ENCODE measurements at regions not wholly inside any gene's neighbourhood (a gene's known extent, or its start where the extent isn't known, plus 50 kb on each side); places are given as distances from the start of the nearest gene placed in this dataset.
"Not testable (repeated sequence)": the region's sequence is repeated elsewhere in the genome, so short reads cannot be mapped to it uniquely, and the experiment has no call there.

DNA sequence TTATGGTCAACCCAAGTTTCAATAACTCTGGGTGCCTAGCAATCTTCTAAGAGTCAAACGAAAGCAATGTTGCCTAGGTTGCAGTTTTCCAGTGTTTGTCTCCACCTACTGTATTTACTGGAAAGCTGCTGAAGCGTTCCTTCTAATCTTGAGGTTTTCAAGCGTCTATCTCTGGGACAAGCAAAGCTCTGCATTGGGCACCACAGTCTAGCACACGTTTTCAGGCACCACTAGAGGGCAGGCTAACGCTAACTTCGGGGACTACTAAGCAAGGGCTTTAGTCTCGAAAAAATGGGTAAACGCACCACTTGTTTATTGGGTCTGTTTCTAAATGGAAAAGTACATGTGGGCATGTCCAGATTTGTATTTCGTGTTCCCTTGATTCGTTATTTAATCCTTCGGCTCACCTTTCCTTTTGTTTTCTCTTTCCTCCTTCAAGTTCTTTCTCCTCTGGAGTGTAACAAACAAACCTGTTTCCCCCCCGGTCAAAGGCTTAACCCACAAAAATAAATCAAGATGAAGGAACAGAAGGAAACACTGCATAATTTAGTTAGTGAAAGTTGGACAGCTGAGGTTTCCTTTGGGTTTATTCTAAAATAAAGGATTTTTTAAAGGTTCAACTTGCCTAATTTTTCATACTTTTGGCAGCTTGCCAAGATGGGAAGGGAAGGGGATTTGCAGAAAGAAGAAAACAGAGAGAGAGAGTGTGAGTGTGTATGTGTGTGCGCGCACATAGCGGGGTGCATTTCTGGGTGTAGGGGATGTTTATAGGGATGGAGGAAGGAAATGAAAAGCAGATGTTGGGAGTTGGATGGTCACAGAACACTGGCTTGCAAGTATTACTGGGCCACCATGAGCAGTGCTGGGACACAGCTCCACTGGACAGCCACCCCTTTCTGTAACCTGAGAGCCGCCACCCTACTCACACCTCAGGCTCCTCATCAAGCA, 348.3 kb downstream of the GOLGA6L6 start:
- TF ChIP-seq, protein P1, sequence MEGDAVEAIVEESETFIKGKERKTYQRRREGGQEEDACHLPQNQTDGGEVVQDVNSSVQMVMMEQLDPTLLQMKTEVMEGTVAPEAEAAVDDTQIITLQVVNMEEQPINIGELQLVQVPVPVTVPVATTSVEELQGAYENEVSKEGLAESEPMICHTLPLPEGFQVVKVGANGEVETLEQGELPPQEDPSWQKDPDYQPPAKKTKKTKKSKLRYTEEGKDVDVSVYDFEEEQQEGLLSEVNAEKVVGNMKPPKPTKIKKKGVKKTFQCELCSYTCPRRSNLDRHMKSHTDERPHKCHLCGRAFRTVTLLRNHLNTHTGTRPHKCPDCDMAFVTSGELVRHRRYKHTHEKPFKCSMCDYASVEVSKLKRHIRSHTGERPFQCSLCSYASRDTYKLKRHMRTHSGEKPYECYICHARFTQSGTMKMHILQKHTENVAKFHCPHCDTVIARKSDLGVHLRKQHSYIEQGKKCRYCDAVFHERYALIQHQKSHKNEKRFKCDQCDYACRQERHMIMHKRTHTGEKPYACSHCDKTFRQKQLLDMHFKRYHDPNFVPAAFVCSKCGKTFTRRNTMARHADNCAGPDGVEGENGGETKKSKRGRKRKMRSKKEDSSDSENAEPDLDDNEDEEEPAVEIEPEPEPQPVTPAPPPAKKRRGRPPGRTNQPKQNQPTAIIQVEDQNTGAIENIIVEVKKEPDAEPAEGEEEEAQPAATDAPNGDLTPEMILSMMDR (conservative IDR thresholded peaks at IDR 0.05), result peak; percentile 86
- not testable (repeated sequence) for TF ChIP-seq EZH2 (IDR thresholded peaks at IDR 0.05; ENCODE audit: low read depth)
